Hindlimb muscle (tissue), 1 donor: ENCODE measurements at regions not wholly inside any gene's neighbourhood (a gene's known extent, or its start where the extent isn't known, plus 50 kb on each side); places are given as distances from the start of the nearest gene placed in this dataset.
"Not testable (repeated sequence)": the region's sequence is repeated elsewhere in the genome, so short reads cannot be mapped to it uniquely, and the experiment has no call there.

ENCODE experiments used
- DNase-seq: peaks from one replicate; pipeline ENCODE4 v3.0.0-alpha.2; 2013

GRCh38 chr5:32842813-32843530 lies 131.9 kb downstream of the NPR3 start:
- DNase-seq: no peak

GRCh38 chr5:32843531-32843895 lies 132.4 kb downstream of the NPR3 start:
- no peak for DNase-seq

GRCh38 chr5:32845171-32845570 lies 134.1 kb downstream of the NPR3 start:
- DNase-seq: no peak

- DNase-seq: no peak
These were observed 137.0 kb downstream of the NPR3 start for GRCh38 chr5:32848120-32848519.

GRCh38 chr5:32848681-32849080 lies 137.6 kb downstream of the NPR3 start:
- no peak for DNase-seq

GRCh38 chr5:32850817-32851496 lies 139.8 kb downstream of the NPR3 start:
- no peak for DNase-seq

- DNase-seq: no peak
These were observed 140.5 kb downstream of the NPR3 start for GRCh38 chr5:32851559-32852173.

- DNase-seq: no peak
These were observed 141.4 kb downstream of the NPR3 start for GRCh38 chr5:32852535-32852934.

- DNase-seq: no peak
These were observed 141.9 kb downstream of the NPR3 start for GRCh38 chr5:32852976-32853375.

- DNase-seq: no peak
These were observed 143.4 kb downstream of the NPR3 start for GRCh38 chr5:32854473-32854872.

- no peak for DNase-seq
These were observed 148.1 kb downstream of the NPR3 start for GRCh38 chr5:32859211-32859641.

- DNase-seq: no peak
These were observed 154.4 kb downstream of the NPR3 start for GRCh38 chr5:32865475-32865874.

- DNase-seq: no peak
These were observed 155.0 kb downstream of the NPR3 start for GRCh38 chr5:32866138-32866537.

- no peak for DNase-seq
These were observed 158.1 kb downstream of the NPR3 start for GRCh38 chr5:32869216-32869615.

GRCh38 chr5:32876791-32877190 lies 165.7 kb downstream of the NPR3 start:
- DNase-seq: no peak

- DNase-seq: not testable (repeated sequence)
These were observed 168.2 kb downstream of the NPR3 start for GRCh38 chr5:32879364-32879763.

- no peak for DNase-seq
These were observed 169.7 kb downstream of the NPR3 start for GRCh38 chr5:32880796-32881195.

GRCh38 chr5:32887390-32887789 lies 176.3 kb downstream of the NPR3 start:
- no peak for DNase-seq

GRCh38 chr5:32889078-32889477 lies 178.0 kb downstream of the NPR3 start:
- DNase-seq: no peak

- DNase-seq: no peak
These were observed 192.5 kb downstream of the NPR3 start for GRCh38 chr5:32903613-32904012.

GRCh38 chr5:32908641-32909040 lies 197.5 kb downstream of the NPR3 start:
- no peak for DNase-seq

GRCh38 chr5:32909207-32909606 lies 198.1 kb downstream of the NPR3 start:
- no peak for DNase-seq

GRCh38 chr5:32916648-32917047 lies 205.5 kb downstream of the NPR3 start:
- no peak for DNase-seq

GRCh38 chr5:32928761-32929160 lies 217.6 kb downstream of the NPR3 start:
- DNase-seq: no peak
